PFSK-1 (cell line): ENCODE measurements at regions not wholly inside any gene's neighbourhood (a gene's known extent, or its start where the extent isn't known, plus 50 kb on each side); places are given as distances from the start of the nearest gene placed in this dataset.

Source experiments
- FOXP2 ChIP-seq: optimal IDR thresholded peaks from 2 replicates; pipeline ENCODE3; 2011; ENCODE audit warnings: borderline replicate concordance, control low read depth, inconsistent platforms; ENCODE audit not compliant: insufficient read depth; ENCODE audit errors: extremely low read length, extremely low read depth
- POLR2AphosphoS5 ChIP-seq: IDR thresholded peaks from 2 replicates; pipeline ENCODE4 v1.6.1; 2012; ENCODE audit warnings: low read depth, mild to moderate bottlenecking, control low read depth, low read length, moderate library complexity
- REST ChIP-seq, 2 experiments: IDR thresholded peaks; 2 replicates each; pipeline versions ENCODE4 v1.6.1 to v1.8.0; 2011 to 2012; ENCODE audit warnings: low read depth in 2 of 2, low read length in 2 of 2, control low read depth in 1 of 2, inconsistent platforms in 1 of 2, mild to moderate bottlenecking in 1 of 2, moderate library complexity in 1 of 2; ENCODE audit not compliant: insufficient read depth in 1 of 2
- SIN3A ChIP-seq: IDR thresholded peaks from 2 replicates; pipeline ENCODE4 v1.6.1; 2012; ENCODE audit warnings: mild to moderate bottlenecking, low read length, moderate library complexity, borderline replicate concordance; ENCODE audit not compliant: insufficient read depth
- TAF1 ChIP-seq: IDR thresholded peaks from 2 replicates; pipeline ENCODE4 v1.6.1; 2012; ENCODE audit warnings: low read length, control low read depth, borderline replicate concordance; ENCODE audit not compliant: insufficient read depth

DNA sequence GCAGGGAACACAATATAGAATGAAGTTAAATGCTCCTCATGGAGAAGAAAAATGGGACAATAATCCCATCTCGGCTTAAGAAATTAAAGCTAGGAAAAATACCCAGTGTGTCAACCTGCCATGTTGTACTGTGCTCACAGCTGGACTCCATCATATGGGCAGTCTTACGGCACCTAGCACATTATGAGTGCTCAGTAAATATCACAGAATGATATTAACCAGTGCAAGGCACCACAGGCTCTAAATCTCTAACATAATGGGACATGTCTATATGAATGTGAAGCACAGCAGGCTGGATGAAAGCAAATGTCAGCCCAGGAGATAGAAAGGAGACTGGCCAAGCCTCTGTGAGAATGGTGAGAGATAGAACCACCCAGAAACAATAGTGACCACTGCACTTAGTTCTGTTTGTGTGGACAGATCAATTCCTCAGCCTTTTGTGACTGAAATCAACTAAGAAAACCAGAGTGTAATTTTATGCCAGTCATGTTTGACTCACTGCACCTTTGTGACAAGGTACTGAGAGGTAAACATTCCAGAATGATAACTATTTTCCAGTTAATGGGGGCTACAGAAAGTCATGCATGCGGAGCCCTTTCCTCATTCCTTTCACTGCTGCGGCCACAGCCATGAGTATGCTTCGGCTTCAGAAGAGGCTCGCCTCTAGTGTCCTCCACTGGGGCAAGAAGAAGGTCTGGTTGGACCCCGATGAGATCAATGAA is 140.4 kb upstream of the CDH6 start:
- TF ChIP-seq REST (IDR thresholded peaks at IDR 0.05; ENCODE audit: insufficient read depth in 1 of 2, low read depth in 2 of 2, low read length in 2 of 2): no peak
- TF ChIP-seq TAF1: no peak
- TF ChIP-seq POLR2AphosphoS5: no peak
- no peak for TF ChIP-seq SIN3A
- TF ChIP-seq FOXP2: no peak

GRCh38 chr5:31051316-31051715 is 142.2 kb upstream of the CDH6 start:
- no peak for TF ChIP-seq REST (IDR thresholded peaks at IDR 0.05; ENCODE audit: insufficient read depth in 1 of 2, low read depth in 2 of 2, low read length in 2 of 2)
- TF ChIP-seq FOXP2: no peak
- no peak for TF ChIP-seq TAF1
- no peak for TF ChIP-seq POLR2AphosphoS5
- TF ChIP-seq SIN3A: no peak

DNA sequence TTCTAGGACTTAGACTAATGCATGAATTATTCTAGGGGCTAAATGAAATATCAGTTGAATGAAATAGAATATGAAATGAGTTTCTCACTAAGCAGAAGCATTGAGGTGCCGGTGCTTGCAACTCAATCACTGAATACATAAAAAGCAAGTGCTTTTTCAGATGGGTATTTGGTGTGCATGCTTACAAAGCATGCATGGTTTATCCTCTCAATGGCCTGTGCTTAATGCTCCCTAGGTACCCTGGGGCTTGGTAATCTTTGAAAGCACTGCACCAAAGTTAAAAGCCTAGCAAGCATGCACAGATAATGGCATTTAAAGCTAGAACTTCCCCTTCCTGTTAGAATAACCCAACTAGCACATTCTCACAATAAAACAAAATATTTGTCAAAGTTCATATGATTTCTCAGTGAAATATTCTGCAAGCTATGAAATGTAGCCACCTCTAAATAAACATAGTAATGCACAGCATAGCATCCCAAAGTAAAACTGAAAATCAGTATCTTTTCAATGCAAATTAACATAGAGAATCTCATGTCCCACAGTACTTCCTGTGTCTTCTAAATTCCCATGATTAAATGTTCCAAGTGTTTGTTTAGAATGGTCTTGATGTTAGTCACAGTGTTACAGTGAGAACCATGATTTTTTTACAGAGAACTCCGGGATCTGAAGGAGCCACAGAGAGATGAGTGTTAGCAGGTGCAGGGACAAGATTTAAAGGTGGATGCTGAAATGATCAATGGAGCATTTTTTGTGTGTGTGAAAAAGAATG is 143.4 kb upstream of the CDH6 start:
- TF ChIP-seq REST (IDR thresholded peaks at IDR 0.05; ENCODE audit: insufficient read depth in 1 of 2, low read depth in 2 of 2, low read length in 2 of 2) (no peak), FOXP2 (no peak), POLR2AphosphoS5 (no peak), SIN3A (no peak), TAF1 (no peak)

DNA sequence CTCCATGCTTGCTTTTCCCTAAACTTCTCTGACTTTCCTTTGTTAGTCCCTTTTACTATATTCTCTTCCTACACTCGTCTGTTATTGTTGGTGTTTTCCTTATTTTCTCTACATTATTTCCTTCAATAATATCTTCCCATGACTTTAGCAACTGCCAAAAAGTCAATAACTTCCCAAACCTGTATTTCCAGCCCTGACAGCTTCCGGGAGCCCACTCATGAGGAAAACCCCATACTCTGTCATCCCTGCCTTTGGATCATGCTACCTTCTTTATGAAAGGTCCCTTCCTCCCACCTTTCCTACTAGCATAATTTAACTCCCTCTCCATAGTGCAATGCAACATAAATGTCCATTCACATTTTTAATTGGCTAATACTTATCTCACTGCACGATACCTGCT is 144.0 kb upstream of the CDH6 start:
- TF ChIP-seq POLR2AphosphoS5 (no peak), FOXP2 (no peak), REST (IDR thresholded peaks at IDR 0.05; ENCODE audit: insufficient read depth in 1 of 2, low read depth in 2 of 2, low read length in 2 of 2) (no peak), TAF1 (no peak), SIN3A (no peak)
